Activated B cell treated with CpG ODN at 0.5 μM for 24 hours (primary cell): ENCODE measurements at regions not wholly inside any gene's neighbourhood (a gene's known extent, or its start where the extent isn't known, plus 50 kb on each side); places are given as distances from the start of the nearest gene placed in this dataset.

ENCODE experiments used
- ATAC-seq: fragments of 200-7000 bp; cut with Tn5 transposase; one replicate; pipeline ENCODE4 v1.10.0; 2021; ENCODE audit warnings: low read depth, mild to moderate bottlenecking, moderate library complexity
- CTCF ChIA-PET: fragments of 350-600 bp; sonication (Branson Sonifier 250); formaldehyde crosslinking; loops from one replicate; lab custom pipeline; 2021; ENCODE audit warnings: antibody characterized with exemption; lab: Charles Lee
- POLR2A ChIA-PET: fragments of 350-600 bp; sonication (Branson Sonifier 250); formaldehyde crosslinking; loops from one replicate; lab custom pipeline; 2021; ENCODE audit warnings: antibody characterized with exemption; lab: Charles Lee
- DNase-seq: peaks from one replicate; pipeline ENCODE4 v3.0.0; 2022
- H3K27ac Mint-ChIP-seq: one replicate; pipeline ENCODE4 v1.8.0; 2020; ENCODE audit warnings: mixed read lengths
- H3K27me3 Mint-ChIP-seq: one replicate; pipeline ENCODE4 v1.8.0; 2021; ENCODE audit warnings: mixed read lengths
- H3K36me3 Mint-ChIP-seq: one replicate; pipeline ENCODE4 v1.8.0; 2021; ENCODE audit warnings: low read depth, mixed read lengths
- H3K4me1 Mint-ChIP-seq: one replicate; pipeline ENCODE4 v1.8.0; 2021; ENCODE audit warnings: mixed read lengths
- H3K4me3 Mint-ChIP-seq: one replicate; pipeline ENCODE4 v1.8.0; 2020; ENCODE audit warnings: mild to moderate bottlenecking, mixed read lengths
- H3K9me3 Mint-ChIP-seq: one replicate; pipeline ENCODE4 v1.8.0; 2020; ENCODE audit warnings: mixed read lengths
- CTCF ChIP-seq: fragments of 200-600 bp; IDR thresholded peaks from one replicate; pipeline ENCODE4 v1.8.0; 2022; ENCODE audit warnings: antibody characterized with exemption, mild to moderate bottlenecking
- intact Hi-C: fragments of 100-400 bp; cut with micrococcal nuclease; formaldehyde crosslinking; loops from one replicate; pipeline ENCODE4 v1.15.1; 2024

GRCh38 chr20:57841297-57841866 lies 131.6 kb upstream of the PMEPA1 start:
- Mint-ChIP-seq H3K36me3 (no peaks in the 10 kb centered on the region), H3K4me1 (no peaks in the 10 kb centered on the region), H3K27me3 (peaks cover 5% of the 10 kb centered on the region), H3K4me3 (no peak overlapping the region), H3K9me3 (no peaks in the 10 kb centered on the region), H3K27ac (no peak overlapping the region)
- intact Hi-C loops, result no loop called here
- ATAC-seq, result no peak
- no peak for DNase-seq
- no peak for TF ChIP-seq CTCF
- ChIA-PET CTCF (no interaction called here), POLR2A (no interaction called here)

- intact Hi-C loops, result no loop called here
- ChIA-PET CTCF (no interaction called here), POLR2A (no interaction called here)
- Mint-ChIP-seq H3K36me3 (no peaks in the 10 kb centered on the region), H3K9me3 (no peaks in the 10 kb centered on the region), H3K4me1 (no peaks in the 10 kb centered on the region), H3K4me3 (no peak overlapping the region), H3K27me3 (peaks cover 5% of the 10 kb centered on the region), H3K27ac (no peak overlapping the region)
- no peak for ATAC-seq
- no peak for TF ChIP-seq CTCF
- DNase-seq, result no peak
Observed at GRCh38 chr20:57840504-57841296, 130.9 kb upstream of the PMEPA1 start.

DNA sequence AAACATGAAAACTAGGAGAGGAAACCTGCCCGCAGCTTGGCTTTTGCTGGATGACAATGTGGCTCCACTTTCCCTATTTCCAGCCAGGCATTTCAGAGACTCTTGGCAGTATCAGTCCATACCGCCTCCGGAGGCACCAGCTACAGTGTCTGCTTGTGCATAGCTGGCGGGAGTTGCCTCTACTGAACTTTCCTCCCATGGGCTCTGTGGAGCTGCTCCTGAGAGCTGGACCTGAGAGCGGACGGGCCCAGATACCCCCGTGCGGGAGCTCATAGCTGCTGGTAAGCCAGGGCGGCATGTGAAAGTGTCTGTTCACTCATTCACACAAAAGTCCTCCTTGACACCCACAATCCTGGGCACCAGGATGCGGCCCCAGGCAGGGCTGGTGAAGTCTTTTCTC lies 130.3 kb upstream of the PMEPA1 start:
- TF ChIP-seq CTCF, result no peak
- H3K9me3 Mint-ChIP-seq, result no peaks in the 10 kb centered on the region
- POLR2A ChIA-PET, result no interaction called here
- H3K4me3 Mint-ChIP-seq, result no peak overlapping the region
- no peak overlapping the region for H3K27ac Mint-ChIP-seq
- no peaks in the 10 kb centered on the region for H3K27me3 Mint-ChIP-seq
- CTCF ChIA-PET, result no interaction called here
- no peak for DNase-seq
- H3K4me1 Mint-ChIP-seq, result no peaks in the 10 kb centered on the region
- no peaks in the 10 kb centered on the region for H3K36me3 Mint-ChIP-seq
- no peak for ATAC-seq
- intact Hi-C loops, result no loop called here

DNA sequence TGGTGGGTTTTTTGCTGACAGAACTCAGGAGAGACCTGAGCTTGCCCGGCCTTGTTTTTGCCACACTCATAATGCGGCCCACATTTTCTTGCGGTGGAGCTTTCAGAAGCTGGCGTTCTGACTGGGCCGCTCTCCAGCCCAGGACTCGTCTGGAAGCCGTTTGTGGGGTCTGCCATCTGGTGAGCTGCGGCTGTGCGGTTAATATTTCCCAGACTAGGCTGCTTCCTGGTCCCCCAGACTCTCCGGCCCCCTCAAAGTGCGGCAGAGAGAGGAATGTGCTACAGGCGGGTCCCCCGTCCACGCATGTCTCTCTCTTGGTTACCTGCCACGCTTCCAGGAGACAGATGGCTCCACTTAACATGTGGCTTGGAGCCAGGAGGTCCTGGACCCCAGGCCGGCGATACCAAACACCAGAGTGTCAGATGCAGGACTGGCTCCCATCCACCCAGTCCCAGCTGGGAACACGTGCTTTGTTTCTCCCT lies 128.9 kb upstream of the PMEPA1 start:
- Mint-ChIP-seq H3K4me3 (no peak overlapping the region), H3K36me3 (no peaks in the 10 kb centered on the region), H3K9me3 (no peaks in the 10 kb centered on the region), H3K4me1 (no peaks in the 10 kb centered on the region), H3K27me3 (no peaks in the 10 kb centered on the region), H3K27ac (no peak overlapping the region)
- intact Hi-C loops, result no loop called here
- ATAC-seq (no peak), DNase-seq (no peak)
- ChIA-PET CTCF (no interaction called here), POLR2A (no interaction called here)
- no peak for TF ChIP-seq CTCF

DNA sequence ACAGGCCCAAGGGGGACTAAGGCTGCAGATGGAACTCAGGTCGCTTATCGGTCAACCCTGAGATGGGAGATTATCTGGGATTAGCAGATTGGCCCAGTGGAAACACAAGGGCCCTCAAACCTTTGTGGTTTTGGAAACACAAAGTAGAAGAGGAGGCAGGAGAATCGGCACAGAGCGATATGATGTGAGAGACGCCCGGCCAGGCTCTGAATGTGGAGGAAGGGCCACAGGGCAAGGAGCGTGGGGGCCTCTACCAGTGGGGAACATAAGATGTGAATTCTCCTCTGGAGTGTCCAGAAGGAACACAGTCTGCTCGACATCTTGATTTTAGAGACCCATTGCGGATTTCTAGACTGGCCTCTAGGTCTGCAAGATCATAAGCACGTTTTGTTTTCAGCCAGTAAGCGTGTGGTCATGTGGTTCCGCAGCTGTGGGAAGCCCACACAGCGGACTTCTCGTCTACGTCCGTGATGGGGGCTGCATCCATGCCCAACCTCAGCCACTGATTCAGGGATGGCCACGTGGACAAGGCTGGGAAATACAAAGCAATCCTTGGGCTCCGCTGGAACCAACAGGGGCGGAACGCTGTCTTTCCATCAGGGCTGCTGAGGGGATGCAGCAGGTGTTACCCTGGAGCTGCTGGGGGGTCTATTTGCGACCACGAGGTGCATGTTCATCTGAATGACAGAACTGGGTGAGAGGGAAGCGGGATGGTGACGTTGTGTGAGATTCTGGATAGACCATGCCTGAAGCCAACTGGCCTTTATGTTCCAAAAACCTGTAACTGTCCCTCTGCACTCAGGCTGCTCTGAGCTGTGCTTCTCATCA lies 127.6 kb upstream of the PMEPA1 start:
- no peak for DNase-seq
- Mint-ChIP-seq H3K4me1 (no peaks in the 10 kb centered on the region), H3K9me3 (no peaks in the 10 kb centered on the region), H3K36me3 (no peaks in the 10 kb centered on the region), H3K4me3 (no peak overlapping the region), H3K27ac (no peak overlapping the region), H3K27me3 (no peaks in the 10 kb centered on the region)
- intact Hi-C loops, result no loop called here
- TF ChIP-seq CTCF, result no peak
- ChIA-PET CTCF (no interaction called here), POLR2A (no interaction called here)
- no peak for ATAC-seq
